GM12878 (cell line): ENCODE measurements at regions not wholly inside any gene's neighbourhood (a gene's known extent, or its start where the extent isn't known, plus 50 kb on each side); places are given as distances from the start of the nearest gene placed in this dataset.

ENCODE experiments used
- CHD1 ChIP-seq: IDR thresholded peaks from 2 replicates; pipeline ENCODE4 v1.6.1; 2012; ENCODE audit warnings: low read depth, low read length, improper control_type of control experiment
- EP300 ChIP-seq, 2 experiments: fragments of 150-350 bp in 1 of 2; IDR thresholded peaks; 2 replicates each; pipeline ENCODE4 v1.6.1; 2011 to 2012; ENCODE audit warnings: low read depth in 2 of 2, low read length in 2 of 2, borderline replicate concordance in 1 of 2, improper control_type of control experiment in 1 of 2, inconsistent platforms in 1 of 2; ENCODE audit not compliant: control insufficient read depth in 1 of 2
- HDAC2 ChIP-seq: fragments of 200-600 bp; sonication (generic); IDR thresholded peaks from 2 replicates; pipeline ENCODE4 v1.6.1; 2017
- NR2C2 ChIP-seq: IDR thresholded peaks from 2 replicates; pipeline ENCODE4 v1.6.1; 2011; ENCODE audit warnings: borderline replicate concordance, low read depth; ENCODE audit not compliant: control insufficient read depth, insufficient read length
- POLR2A ChIP-seq: IDR thresholded peaks from 2 replicates; pipeline ENCODE4 v1.6.1; 2011; ENCODE audit warnings: low read depth, mild to moderate bottlenecking, low read length
- POLR2AphosphoS5 ChIP-seq: IDR thresholded peaks from 2 replicates; pipeline ENCODE4 v1.6.1; 2011; ENCODE audit warnings: mild to moderate bottlenecking, low read length, inconsistent platforms
- RAD21 ChIP-seq: IDR thresholded peaks from 2 replicates; pipeline ENCODE4 v1.6.1; 2011; ENCODE audit warnings: mild to moderate bottlenecking, low read depth, low read length, moderate library complexity; ENCODE audit not compliant: insufficient read depth
- SIN3A ChIP-seq: IDR thresholded peaks from 2 replicates; pipeline ENCODE4 v1.6.1; 2012; ENCODE audit warnings: low read depth, low read length, improper control_type of control experiment
- TF ChIP-seq, protein P1 (sequence below): fragments of 450-650 bp; formaldehyde crosslinking; IDR thresholded peaks from 2 replicates; pipeline ENCODE4 v1.4.0; 2020; ENCODE audit warnings: mild to moderate bottlenecking, moderate library complexity
- TF ChIP-seq, protein P2 (sequence below): fragments of 450-650 bp; IDR thresholded peaks from 2 replicates; pipeline ENCODE4 v1.6.1; 2016; ENCODE audit warnings: mild to moderate bottlenecking, moderate library complexity, borderline replicate concordance
- TF ChIP-seq, protein P3 (sequence below): IDR thresholded peaks from 2 replicates; pipeline ENCODE4 v1.6.1; 2012; ENCODE audit warnings: mild to moderate bottlenecking, low read depth, low read length
- TF ChIP-seq, protein P4 (sequence below): fragments of 450-650 bp; IDR thresholded peaks from 2 replicates; pipeline ENCODE4 v1.6.1; 2016; ENCODE audit warnings: mild to moderate bottlenecking
- TF ChIP-seq, protein P5 (sequence below), 3 experiments: IDR thresholded peaks in 2 of 3; conservative IDR thresholded peaks in 1 of 3; 2 replicates each; pipeline ENCODE4 v1.5.1; 2011; ENCODE audit warnings: low read depth in 3 of 3, low read length in 3 of 3, mild to moderate bottlenecking in 3 of 3, control low read depth in 2 of 3, moderate library complexity in 2 of 3, inconsistent platforms in 1 of 3, mixed read lengths in 1 of 3; ENCODE audit not compliant: control insufficient read depth in 2 of 3, insufficient read depth in 1 of 3; ENCODE audit errors: extremely low read depth in 1 of 3
- TF ChIP-seq, protein P6 (sequence below): fragments of 450-650 bp; IDR thresholded peaks from 2 replicates; pipeline ENCODE4 v1.6.1; 2017; ENCODE audit warnings: mild to moderate bottlenecking, low read depth, inconsistent platforms; ENCODE audit not compliant: poor library complexity, severe bottlenecking

DNA sequence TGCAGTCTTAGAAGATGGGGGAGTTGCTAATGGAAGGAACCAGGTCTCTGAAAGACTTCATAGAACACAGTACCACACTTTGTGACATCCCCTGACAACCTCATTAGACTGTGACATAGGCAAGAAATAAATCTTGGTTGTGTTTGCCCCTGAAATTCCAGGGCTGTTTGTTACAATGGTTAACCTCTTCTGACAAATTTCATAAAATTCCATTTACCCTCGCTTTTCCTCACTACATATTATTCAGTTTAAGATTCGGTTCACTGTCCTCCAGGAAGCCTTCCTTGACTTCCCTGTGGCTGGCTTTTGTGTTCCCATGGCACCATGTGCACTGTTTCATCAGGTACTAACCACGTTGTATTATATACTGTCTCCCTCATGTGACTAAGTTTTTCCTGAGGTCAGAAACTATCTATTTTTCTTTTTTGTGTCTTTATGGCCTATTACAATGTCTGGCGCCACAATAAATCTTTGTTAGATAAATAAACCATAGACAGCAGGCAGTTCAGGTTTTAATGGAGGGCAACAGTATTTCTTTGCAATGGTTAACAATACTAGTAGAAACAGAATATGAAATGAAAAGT lies 54.2 kb downstream of the ATXN3L start:
- TF ChIP-seq HDAC2 (no peak), POLR2A (no peak), EP300 (IDR thresholded peaks at IDR 0.05; ENCODE audit: borderline replicate concordance in 1 of 2, control insufficient read depth in 1 of 2, low read depth in 2 of 2, low read length in 2 of 2) (no peak), POLR2AphosphoS5 (no peak), NR2C2 (no peak), SIN3A (no peak), CHD1 (no peak), RAD21 (no peak)
- TF ChIP-seq, protein P1, sequence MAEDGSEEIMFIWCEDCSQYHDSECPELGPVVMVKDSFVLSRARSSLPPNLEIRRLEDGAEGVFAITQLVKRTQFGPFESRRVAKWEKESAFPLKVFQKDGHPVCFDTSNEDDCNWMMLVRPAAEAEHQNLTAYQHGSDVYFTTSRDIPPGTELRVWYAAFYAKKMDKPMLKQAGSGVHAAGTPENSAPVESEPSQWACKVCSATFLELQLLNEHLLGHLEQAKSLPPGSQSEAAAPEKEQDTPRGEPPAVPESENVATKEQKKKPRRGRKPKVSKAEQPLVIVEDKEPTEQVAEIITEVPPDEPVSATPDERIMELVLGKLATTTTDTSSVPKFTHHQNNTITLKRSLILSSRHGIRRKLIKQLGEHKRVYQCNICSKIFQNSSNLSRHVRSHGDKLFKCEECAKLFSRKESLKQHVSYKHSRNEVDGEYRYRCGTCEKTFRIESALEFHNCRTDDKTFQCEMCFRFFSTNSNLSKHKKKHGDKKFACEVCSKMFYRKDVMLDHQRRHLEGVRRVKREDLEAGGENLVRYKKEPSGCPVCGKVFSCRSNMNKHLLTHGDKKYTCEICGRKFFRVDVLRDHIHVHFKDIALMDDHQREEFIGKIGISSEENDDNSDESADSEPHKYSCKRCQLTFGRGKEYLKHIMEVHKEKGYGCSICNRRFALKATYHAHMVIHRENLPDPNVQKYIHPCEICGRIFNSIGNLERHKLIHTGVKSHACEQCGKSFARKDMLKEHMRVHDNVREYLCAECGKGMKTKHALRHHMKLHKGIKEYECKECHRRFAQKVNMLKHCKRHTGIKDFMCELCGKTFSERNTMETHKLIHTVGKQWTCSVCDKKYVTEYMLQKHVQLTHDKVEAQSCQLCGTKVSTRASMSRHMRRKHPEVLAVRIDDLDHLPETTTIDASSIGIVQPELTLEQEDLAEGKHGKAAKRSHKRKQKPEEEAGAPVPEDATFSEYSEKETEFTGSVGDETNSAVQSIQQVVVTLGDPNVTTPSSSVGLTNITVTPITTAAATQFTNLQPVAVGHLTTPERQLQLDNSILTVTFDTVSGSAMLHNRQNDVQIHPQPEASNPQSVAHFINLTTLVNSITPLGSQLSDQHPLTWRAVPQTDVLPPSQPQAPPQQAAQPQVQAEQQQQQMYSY (CRISPR knock-in tag): no peak
- TF ChIP-seq, protein P2, sequence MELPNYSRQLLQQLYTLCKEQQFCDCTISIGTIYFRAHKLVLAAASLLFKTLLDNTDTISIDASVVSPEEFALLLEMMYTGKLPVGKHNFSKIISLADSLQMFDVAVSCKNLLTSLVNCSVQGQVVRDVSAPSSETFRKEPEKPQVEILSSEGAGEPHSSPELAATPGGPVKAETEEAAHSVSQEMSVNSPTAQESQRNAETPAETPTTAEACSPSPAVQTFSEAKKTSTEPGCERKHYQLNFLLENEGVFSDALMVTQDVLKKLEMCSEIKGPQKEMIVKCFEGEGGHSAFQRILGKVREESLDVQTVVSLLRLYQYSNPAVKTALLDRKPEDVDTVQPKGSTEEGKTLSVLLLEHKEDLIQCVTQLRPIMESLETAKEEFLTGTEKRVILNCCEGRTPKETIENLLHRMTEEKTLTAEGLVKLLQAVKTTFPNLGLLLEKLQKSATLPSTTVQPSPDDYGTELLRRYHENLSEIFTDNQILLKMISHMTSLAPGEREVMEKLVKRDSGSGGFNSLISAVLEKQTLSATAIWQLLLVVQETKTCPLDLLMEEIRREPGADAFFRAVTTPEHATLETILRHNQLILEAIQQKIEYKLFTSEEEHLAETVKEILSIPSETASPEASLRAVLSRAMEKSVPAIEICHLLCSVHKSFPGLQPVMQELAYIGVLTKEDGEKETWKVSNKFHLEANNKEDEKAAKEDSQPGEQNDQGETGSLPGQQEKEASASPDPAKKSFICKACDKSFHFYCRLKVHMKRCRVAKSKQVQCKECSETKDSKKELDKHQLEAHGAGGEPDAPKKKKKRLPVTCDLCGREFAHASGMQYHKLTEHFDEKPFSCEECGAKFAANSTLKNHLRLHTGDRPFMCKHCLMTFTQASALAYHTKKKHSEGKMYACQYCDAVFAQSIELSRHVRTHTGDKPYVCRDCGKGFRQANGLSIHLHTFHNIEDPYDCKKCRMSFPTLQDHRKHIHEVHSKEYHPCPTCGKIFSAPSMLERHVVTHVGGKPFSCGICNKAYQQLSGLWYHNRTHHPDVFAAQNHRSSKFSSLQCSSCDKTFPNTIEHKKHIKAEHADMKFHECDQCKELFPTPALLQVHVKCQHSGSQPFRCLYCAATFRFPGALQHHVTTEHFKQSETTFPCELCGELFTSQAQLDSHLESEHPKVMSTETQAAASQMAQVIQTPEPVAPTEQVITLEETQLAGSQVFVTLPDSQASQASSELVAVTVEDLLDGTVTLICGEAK: no peak
- TF ChIP-seq, protein P3, sequence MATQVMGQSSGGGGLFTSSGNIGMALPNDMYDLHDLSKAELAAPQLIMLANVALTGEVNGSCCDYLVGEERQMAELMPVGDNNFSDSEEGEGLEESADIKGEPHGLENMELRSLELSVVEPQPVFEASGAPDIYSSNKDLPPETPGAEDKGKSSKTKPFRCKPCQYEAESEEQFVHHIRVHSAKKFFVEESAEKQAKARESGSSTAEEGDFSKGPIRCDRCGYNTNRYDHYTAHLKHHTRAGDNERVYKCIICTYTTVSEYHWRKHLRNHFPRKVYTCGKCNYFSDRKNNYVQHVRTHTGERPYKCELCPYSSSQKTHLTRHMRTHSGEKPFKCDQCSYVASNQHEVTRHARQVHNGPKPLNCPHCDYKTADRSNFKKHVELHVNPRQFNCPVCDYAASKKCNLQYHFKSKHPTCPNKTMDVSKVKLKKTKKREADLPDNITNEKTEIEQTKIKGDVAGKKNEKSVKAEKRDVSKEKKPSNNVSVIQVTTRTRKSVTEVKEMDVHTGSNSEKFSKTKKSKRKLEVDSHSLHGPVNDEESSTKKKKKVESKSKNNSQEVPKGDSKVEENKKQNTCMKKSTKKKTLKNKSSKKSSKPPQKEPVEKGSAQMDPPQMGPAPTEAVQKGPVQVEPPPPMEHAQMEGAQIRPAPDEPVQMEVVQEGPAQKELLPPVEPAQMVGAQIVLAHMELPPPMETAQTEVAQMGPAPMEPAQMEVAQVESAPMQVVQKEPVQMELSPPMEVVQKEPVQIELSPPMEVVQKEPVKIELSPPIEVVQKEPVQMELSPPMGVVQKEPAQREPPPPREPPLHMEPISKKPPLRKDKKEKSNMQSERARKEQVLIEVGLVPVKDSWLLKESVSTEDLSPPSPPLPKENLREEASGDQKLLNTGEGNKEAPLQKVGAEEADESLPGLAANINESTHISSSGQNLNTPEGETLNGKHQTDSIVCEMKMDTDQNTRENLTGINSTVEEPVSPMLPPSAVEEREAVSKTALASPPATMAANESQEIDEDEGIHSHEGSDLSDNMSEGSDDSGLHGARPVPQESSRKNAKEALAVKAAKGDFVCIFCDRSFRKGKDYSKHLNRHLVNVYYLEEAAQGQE: no peak
- TF ChIP-seq, protein P4, sequence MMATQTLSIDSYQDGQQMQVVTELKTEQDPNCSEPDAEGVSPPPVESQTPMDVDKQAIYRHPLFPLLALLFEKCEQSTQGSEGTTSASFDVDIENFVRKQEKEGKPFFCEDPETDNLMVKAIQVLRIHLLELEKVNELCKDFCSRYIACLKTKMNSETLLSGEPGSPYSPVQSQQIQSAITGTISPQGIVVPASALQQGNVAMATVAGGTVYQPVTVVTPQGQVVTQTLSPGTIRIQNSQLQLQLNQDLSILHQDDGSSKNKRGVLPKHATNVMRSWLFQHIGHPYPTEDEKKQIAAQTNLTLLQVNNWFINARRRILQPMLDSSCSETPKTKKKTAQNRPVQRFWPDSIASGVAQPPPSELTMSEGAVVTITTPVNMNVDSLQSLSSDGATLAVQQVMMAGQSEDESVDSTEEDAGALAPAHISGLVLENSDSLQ: no peak
- TF ChIP-seq, protein P5, sequence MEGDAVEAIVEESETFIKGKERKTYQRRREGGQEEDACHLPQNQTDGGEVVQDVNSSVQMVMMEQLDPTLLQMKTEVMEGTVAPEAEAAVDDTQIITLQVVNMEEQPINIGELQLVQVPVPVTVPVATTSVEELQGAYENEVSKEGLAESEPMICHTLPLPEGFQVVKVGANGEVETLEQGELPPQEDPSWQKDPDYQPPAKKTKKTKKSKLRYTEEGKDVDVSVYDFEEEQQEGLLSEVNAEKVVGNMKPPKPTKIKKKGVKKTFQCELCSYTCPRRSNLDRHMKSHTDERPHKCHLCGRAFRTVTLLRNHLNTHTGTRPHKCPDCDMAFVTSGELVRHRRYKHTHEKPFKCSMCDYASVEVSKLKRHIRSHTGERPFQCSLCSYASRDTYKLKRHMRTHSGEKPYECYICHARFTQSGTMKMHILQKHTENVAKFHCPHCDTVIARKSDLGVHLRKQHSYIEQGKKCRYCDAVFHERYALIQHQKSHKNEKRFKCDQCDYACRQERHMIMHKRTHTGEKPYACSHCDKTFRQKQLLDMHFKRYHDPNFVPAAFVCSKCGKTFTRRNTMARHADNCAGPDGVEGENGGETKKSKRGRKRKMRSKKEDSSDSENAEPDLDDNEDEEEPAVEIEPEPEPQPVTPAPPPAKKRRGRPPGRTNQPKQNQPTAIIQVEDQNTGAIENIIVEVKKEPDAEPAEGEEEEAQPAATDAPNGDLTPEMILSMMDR (IDR thresholded peaks at IDR 0.05 in 2 of 3, conservative IDR thresholded peaks at IDR 0.05 in 1 of 3; ENCODE audit: control insufficient read depth in 2 of 3, extremely low read depth in 1 of 3, insufficient read depth in 1 of 3, low read depth in 3 of 3, low read length in 3 of 3): no peak
- TF ChIP-seq, protein P6, sequence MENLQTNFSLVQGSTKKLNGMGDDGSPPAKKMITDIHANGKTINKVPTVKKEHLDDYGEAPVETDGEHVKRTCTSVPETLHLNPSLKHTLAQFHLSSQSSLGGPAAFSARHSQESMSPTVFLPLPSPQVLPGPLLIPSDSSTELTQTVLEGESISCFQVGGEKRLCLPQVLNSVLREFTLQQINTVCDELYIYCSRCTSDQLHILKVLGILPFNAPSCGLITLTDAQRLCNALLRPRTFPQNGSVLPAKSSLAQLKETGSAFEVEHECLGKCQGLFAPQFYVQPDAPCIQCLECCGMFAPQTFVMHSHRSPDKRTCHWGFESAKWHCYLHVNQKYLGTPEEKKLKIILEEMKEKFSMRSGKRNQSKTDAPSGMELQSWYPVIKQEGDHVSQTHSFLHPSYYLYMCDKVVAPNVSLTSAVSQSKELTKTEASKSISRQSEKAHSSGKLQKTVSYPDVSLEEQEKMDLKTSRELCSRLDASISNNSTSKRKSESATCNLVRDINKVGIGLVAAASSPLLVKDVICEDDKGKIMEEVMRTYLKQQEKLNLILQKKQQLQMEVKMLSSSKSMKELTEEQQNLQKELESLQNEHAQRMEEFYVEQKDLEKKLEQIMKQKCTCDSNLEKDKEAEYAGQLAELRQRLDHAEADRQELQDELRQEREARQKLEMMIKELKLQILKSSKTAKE: no peak
